Body of pancreas (tissue), 4 donors: ENCODE measurements at regions not wholly inside any gene's neighbourhood (a gene's known extent, or its start where the extent isn't known, plus 50 kb on each side); places are given as distances from the start of the nearest gene placed in this dataset.

Experiments used
- ATAC-seq: fragments of 150-250 bp; one replicate; pipeline ENCODE4 v1.9.1; 2016
- DNase-seq, 4 donors: peaks; one replicate each; pipeline ENCODE4 v3.0.0-alpha.2; 2019
- H3K27ac ChIP-seq, 4 donors: fragments of 200-600 bp; sonication (generic); 1 replicate in 3 of 4; 2 replicates in 1 of 4; pipeline versions ENCODE4 v1.5.1 to v1.6.1; 2016 to 2019; ENCODE audit warnings: mild to moderate bottlenecking in 1 of 4, mixed read lengths in 1 of 4, moderate library complexity in 1 of 4
- H3K27me3 ChIP-seq, 2 donors: fragments of 200-600 bp; sonication (generic); one replicate each; pipeline ENCODE4 v1.6.0; 2016; ENCODE audit warnings: mild to moderate bottlenecking in 1 of 2
- H3K36me3 ChIP-seq, 2 donors: fragments of 200-600 bp; sonication (generic); replicated peaks in 1 of 2; 2 replicates each; pipeline ENCODE4 v1.5.1; 2016; ENCODE audit warnings: low read depth in 2 of 2; ENCODE audit not compliant: insufficient read depth in 1 of 2
- H3K4me1 ChIP-seq: fragments of 200-600 bp; sonication (generic); one replicate; pipeline ENCODE4 v1.6.0; 2016
- H3K4me3 ChIP-seq, 2 donors: fragments of 200-600 bp; sonication (generic); 1 replicate in 1 of 2; 2 replicates in 1 of 2; pipeline ENCODE4 v1.5.1; 2016 to 2019
- H3K9me3 ChIP-seq, 3 donors: fragments of 200-600 bp; sonication (generic); 1 replicate in 2 of 3; 2 replicates in 1 of 3; pipeline ENCODE4 v1.5.1; 2016
- CTCF ChIP-seq, 7 experiments: fragments of 450-650 bp in 4 of 7; fragments of 200-600 bp in 3 of 7; sonication (generic) in 3 of 7; IDR thresholded peaks; one replicate each; pipeline ENCODE4 v1.5.1; 2016 to 2019; ENCODE audit warnings: antibody characterized with exemption in 7 of 7
- POLR2A ChIP-seq, 3 donors: fragments of 450-650 bp; IDR thresholded peaks; one replicate each; pipeline ENCODE4 v1.6.1; 2016; ENCODE audit warnings: antibody characterized with exemption in 3 of 3, mild to moderate bottlenecking in 2 of 3
- WGBS, 2 donors: methylation state at CpG; one replicate each; pipeline ENCODE4 v1.1.5; 2017; 5-methylcytosine and 5-hydroxymethylcytosine counted together
- intact Hi-C: fragments of 100-400 bp; cut with DNase I; formaldehyde crosslinking; loops from one replicate; pipeline ENCODE4 v1.15.1; 2023

- TF ChIP-seq CTCF (IDR thresholded peaks at IDR 0.05) (no peak), POLR2A (IDR thresholded peaks at IDR 0.05) (no peak)
- no peaks in the 10 kb centered on the region for H3K9me3 ChIP-seq
- no peak overlapping the region for H3K4me3 ChIP-seq
- intact Hi-C loops: no loop called here
- no peaks in the 10 kb centered on the region for H3K27me3 ChIP-seq
- H3K36me3 ChIP-seq: no peaks in the 10 kb centered on the region
- WGBS, 2 donors: 63 to 71% methylated on average over 4 of the region's 4 CpGs
- DNase-seq (no peak), ATAC-seq (no peak)
- H3K27ac ChIP-seq: no peak overlapping the region
- H3K4me1 ChIP-seq: no peaks in the 10 kb centered on the region
Observed at GRCh38 chr10:62900829-62901571, 84.8 kb upstream of the EGR2 start.

GRCh38 chr10:62899311-62899710, 83.1 kb upstream of the EGR2 start:
- WGBS, 2 donors: 66 to 69% methylated on average over 3 of the region's 3 CpGs
- ATAC-seq (no peak), DNase-seq (no peak)
- no peak for TF ChIP-seq POLR2A (IDR thresholded peaks at IDR 0.05)
- no peak for TF ChIP-seq CTCF (IDR thresholded peaks at IDR 0.05)
- H3K27ac ChIP-seq: no peak overlapping the region
- no peaks in the 10 kb centered on the region for H3K9me3 ChIP-seq
- intact Hi-C loops: no loop called here
- H3K27me3 ChIP-seq: no peaks in the 10 kb centered on the region
- no peak overlapping the region for H3K4me3 ChIP-seq
- no peaks in the 10 kb centered on the region for H3K4me1 ChIP-seq
- H3K36me3 ChIP-seq: no peaks in the 10 kb centered on the region

- WGBS, 2 donors: 62 to 84% methylated on average over 4 of the region's 4 CpGs
- Histone ChIP-seq H3K4me3 (no peak overlapping the region), H3K36me3 (no peaks in the 10 kb centered on the region), H3K27me3 (no peaks in the 10 kb centered on the region), H3K4me1 (no peaks in the 10 kb centered on the region), H3K27ac (no peak overlapping the region), H3K9me3 (no peaks in the 10 kb centered on the region)
- intact Hi-C loops: no loop called here
- ATAC-seq (no peak), DNase-seq (no peak)
- TF ChIP-seq CTCF (IDR thresholded peaks at IDR 0.05) (no peak), POLR2A (IDR thresholded peaks at IDR 0.05) (no peak)
Observed at GRCh38 chr10:62895063-62895462, 78.9 kb upstream of the EGR2 start.

- Histone ChIP-seq H3K9me3 (no peaks in the 10 kb centered on the region), H3K36me3 (no peaks in the 10 kb centered on the region), H3K27me3 (no peaks in the 10 kb centered on the region), H3K4me1 (no peaks in the 10 kb centered on the region), H3K27ac (no peak overlapping the region), H3K4me3 (no peak overlapping the region)
- intact Hi-C loops: no loop called here
- ATAC-seq (no peak), DNase-seq (no peak)
- WGBS, 2 donors: 57 to 64% methylated on average over 3 of the region's 3 CpGs
- TF ChIP-seq CTCF (IDR thresholded peaks at IDR 0.05) (no peak), POLR2A (IDR thresholded peaks at IDR 0.05) (no peak)
Observed at GRCh38 chr10:62894156-62894555, 78.0 kb upstream of the EGR2 start.

GRCh38 chr10:62893036-62893435, 76.9 kb upstream of the EGR2 start:
- intact Hi-C loops: no loop called here
- H3K36me3 ChIP-seq: no peaks in the 10 kb centered on the region
- no peak for DNase-seq

More at GRCh38 chr10:62893036-62893435, 76.9 kb upstream of the EGR2 start:
- Histone ChIP-seq H3K4me3 (no peak overlapping the region), H3K9me3 (no peaks in the 10 kb centered on the region), H3K27ac (no peak overlapping the region), H3K4me1 (no peaks in the 10 kb centered on the region), H3K27me3 (no peaks in the 10 kb centered on the region)
- no peak for ATAC-seq
- TF ChIP-seq CTCF (IDR thresholded peaks at IDR 0.05) (no peak), POLR2A (IDR thresholded peaks at IDR 0.05) (no peak)
- whole genome bisulfite sequencing, 2 donors: 61 to 77% methylated on average over 1 of the region's 1 CpG
